Germinal center (tissue), 1 donor: ENCODE measurements at regions not wholly inside any gene's neighbourhood (a gene's known extent, or its start where the extent isn't known, plus 50 kb on each side); places are given as distances from the start of the nearest gene placed in this dataset.

ENCODE experiments used
- DNase-seq: peaks from one replicate; pipeline ENCODE4 v3.0.0; 2012; ENCODE audit warnings: mixed read lengths, low spot score

- no peak for DNase-seq
Observed at GRCh38 chr11:64501500-64502427, 54.0 kb upstream of the SLC22A11 start.

GRCh38 chr11:64502634-64503033, 53.1 kb upstream of the SLC22A11 start:
- no peak for DNase-seq

GRCh38 chr11:64503186-64503753, 52.5 kb upstream of the SLC22A11 start:
- DNase-seq: no peak

GRCh38 chr11:64504999-64505398, 50.7 kb upstream of the SLC22A11 start:
- DNase-seq: no peak
